ENCODE measurements at regions not wholly inside any gene's neighbourhood (a gene's known extent, or its start where the extent isn't known, plus 50 kb on each side); places are given as distances from the start of the nearest gene placed in this dataset.

- DNase-seq: no peak
Observed at GRCh38 chr5:67308988-67309688, 112.5 kb upstream of the CD180 start.

GRCh38 chr5:67306965-67307607, 110.5 kb upstream of the CD180 start:
- no peak for DNase-seq

- DNase-seq: no peak
Observed at GRCh38 chr5:67305913-67306710, 109.5 kb upstream of the CD180 start.

- no peak for DNase-seq
Observed at GRCh38 chr5:67305401-67305800, 108.8 kb upstream of the CD180 start.

- DNase-seq: no peak
Observed at GRCh38 chr5:67303356-67303755, 106.8 kb upstream of the CD180 start.

GRCh38 chr5:67301285-67301903, 104.8 kb upstream of the CD180 start:
- no peak for DNase-seq

- DNase-seq: no peak
Observed at GRCh38 chr5:67300326-67300725, 103.7 kb upstream of the CD180 start.

GRCh38 chr5:67299231-67299735, 102.7 kb upstream of the CD180 start:
- no peak for DNase-seq

GRCh38 chr5:67297802-67298532, 101.4 kb upstream of the CD180 start:
- DNase-seq: no peak

- DNase-seq: no peak
Observed at GRCh38 chr5:67297376-67297775, 100.8 kb upstream of the CD180 start.

GRCh38 chr5:67294266-67294938, 97.8 kb upstream of the CD180 start:
- DNase-seq: no peak

- DNase-seq: no peak
Observed at GRCh38 chr5:67293226-67293625, 96.6 kb upstream of the CD180 start.

- no peak for DNase-seq
Observed at GRCh38 chr5:67292201-67292940, 95.8 kb upstream of the CD180 start.

GRCh38 chr5:67291671-67292070, 95.1 kb upstream of the CD180 start:
- no peak for DNase-seq

GRCh38 chr5:67291066-67291465, 94.5 kb upstream of the CD180 start:
- DNase-seq: no peak

GRCh38 chr5:67290655-67291054, 94.1 kb upstream of the CD180 start:
- DNase-seq: no peak

GRCh38 chr5:67289763-67290521, 93.3 kb upstream of the CD180 start:
- no peak for DNase-seq

- no peak for DNase-seq
Observed at GRCh38 chr5:67287510-67288268, 91.1 kb upstream of the CD180 start.

GRCh38 chr5:67286006-67286405, 89.4 kb upstream of the CD180 start:
- no peak for DNase-seq
